ENCODE measurements at regions not wholly inside any gene's neighbourhood (a gene's known extent, or its start where the extent isn't known, plus 50 kb on each side); places are given as distances from the start of the nearest gene placed in this dataset.
"Not testable (repeated sequence)": the region's sequence is repeated elsewhere in the genome, so short reads cannot be mapped to it uniquely, and the experiment has no call there.

GRCh38 chr6:28626386-28626785 is 100.7 kb downstream of the GPX5 start:
- H3F3A ChIP-seq (ENCODE audit: insufficient read depth, low read depth); H3K27ac ChIP-seq; H3K4me3 ChIP-seq; H3K79me2 ChIP-seq (ENCODE audit: low read depth); H3K27me3 ChIP-seq (ENCODE audit: insufficient read depth, low read depth); H3K4me2 ChIP-seq; H4K20me1 ChIP-seq (ENCODE audit: insufficient read depth); intact Hi-C loops (cut with micrococcal nuclease; ENCODE audit: unreplicated experiment); CTCF ChIA-PET; H3K4me1 ChIP-seq (replicated peaks; ENCODE audit: insufficient read depth); BruUV-seq (replicated peaks); POLR2A ChIA-PET (ENCODE audit: unreplicated experiment); DNase-seq; H2AFZ ChIP-seq; H3K9me2 ChIP-seq (ENCODE audit: insufficient read depth); H3K9me3 ChIP-seq (ENCODE audit: insufficient read depth, low read depth); H3K36me3 ChIP-seq (ENCODE audit: low read depth): not testable (repeated sequence)

- no peaks in the 10 kb centered on the region for H3F3A ChIP-seq (ENCODE audit: insufficient read depth, low read depth)
- ChIA-PET CTCF (no interaction called here), POLR2A (ENCODE audit: unreplicated experiment) (no interaction called here)
- H3K79me2 ChIP-seq (ENCODE audit: low read depth) = no peaks in the 10 kb centered on the region
- no peaks in the 10 kb centered on the region for H3K9me3 ChIP-seq (ENCODE audit: insufficient read depth, low read depth)
- H3K4me2 ChIP-seq = no peak overlapping the region
- TF ChIP-seq EZH2 (IDR thresholded peaks at IDR 0.05; ENCODE audit: low read depth) (no peak), CTCF (conservative IDR thresholded peaks at IDR 0.05) (no peak)
- peaks cover 7% of the 10 kb centered on the region; the same call in 1 of the 2 replicates for H3K27me3 ChIP-seq (ENCODE audit: insufficient read depth, low read depth)
- no peak for DNase-seq
- BruUV-seq (replicated peaks) = no TSS peak
- H2AFZ ChIP-seq = no peak overlapping the region
- no peaks in the 10 kb centered on the region for H3K36me3 ChIP-seq (ENCODE audit: low read depth)
- no peaks in the 10 kb centered on the region for H4K20me1 ChIP-seq (ENCODE audit: insufficient read depth)
- no peaks in the 10 kb centered on the region for H3K4me1 ChIP-seq (replicated peaks; ENCODE audit: insufficient read depth)
- intact Hi-C loops (cut with micrococcal nuclease; ENCODE audit: unreplicated experiment) = no loop called here
- H3K4me3 ChIP-seq = no peak overlapping the region
- H3K27ac ChIP-seq = no peak overlapping the region
- H3K9me2 ChIP-seq (ENCODE audit: insufficient read depth) = no peaks in the 10 kb centered on the region
Measured at GRCh38 chr6:28632326-28632851, 106.7 kb downstream of the GPX5 start.

GRCh38 chr6:28633445-28634215 is 107.9 kb downstream of the GPX5 start:
- no peak overlapping the region for H2AFZ ChIP-seq
- H3K4me1 ChIP-seq (replicated peaks; ENCODE audit: insufficient read depth) = no peaks in the 10 kb centered on the region
- intact Hi-C loops (cut with micrococcal nuclease; ENCODE audit: unreplicated experiment) = no loop called here
- H3K27me3 ChIP-seq (ENCODE audit: insufficient read depth, low read depth) = peaks cover 7% of the 10 kb centered on the region; the same call in 1 of the 2 replicates
- no peak overlapping the region for H3K27ac ChIP-seq
- no peak overlapping the region for H3K4me3 ChIP-seq
- ChIA-PET POLR2A (ENCODE audit: unreplicated experiment) (no interaction called here), CTCF (no interaction called here)
- DNase-seq = no peak
- no peaks in the 10 kb centered on the region for H3K9me2 ChIP-seq (ENCODE audit: insufficient read depth)
- H3F3A ChIP-seq (ENCODE audit: insufficient read depth, low read depth) = no peaks in the 10 kb centered on the region
- H3K4me2 ChIP-seq = no peak overlapping the region
- no peaks in the 10 kb centered on the region for H4K20me1 ChIP-seq (ENCODE audit: insufficient read depth)
- no peaks in the 10 kb centered on the region for H3K36me3 ChIP-seq (ENCODE audit: low read depth)
- H3K9me3 ChIP-seq (ENCODE audit: insufficient read depth, low read depth) = no peaks in the 10 kb centered on the region
- no peaks in the 10 kb centered on the region for H3K79me2 ChIP-seq (ENCODE audit: low read depth)
- no peak for TF ChIP-seq EZH2 (IDR thresholded peaks at IDR 0.05; ENCODE audit: low read depth)
- TF ChIP-seq CTCF (conservative IDR thresholded peaks at IDR 0.05) = no peak
- no TSS peak for BruUV-seq (replicated peaks)

All from PC-9 (cell line).